ENCODE measurements at regions not wholly inside any gene's neighbourhood (a gene's known extent, or its start where the extent isn't known, plus 50 kb on each side); places are given as distances from the start of the nearest gene placed in this dataset.
"Not testable (repeated sequence)": the region's sequence is repeated elsewhere in the genome, so short reads cannot be mapped to it uniquely, and the experiment has no call there.

- no peak for TF ChIP-seq POLR2A (IDR thresholded peaks at IDR 0.05)
- no peak for TF ChIP-seq CTCF (IDR thresholded peaks at IDR 0.05)
- no peak overlapping the region for H3K27ac ChIP-seq
- H3K36me3 ChIP-seq (ENCODE audit: low read depth, missing control alignments): no peaks in the 10 kb centered on the region
- no peak overlapping the region for H3K4me3 ChIP-seq
- no peaks in the 10 kb centered on the region for H3K9me3 ChIP-seq
- WGBS, 2 donors: 60 to 74% methylated on average over 3 of the region's 3 CpGs
- intact Hi-C loops (cut with DNase I; ENCODE audit: low total_unique reads): no loop called here
- no peaks in the 10 kb centered on the region for H3K4me1 ChIP-seq
- H3K27me3 ChIP-seq: no peaks in the 10 kb centered on the region
- DNase-seq: no peak
Measured at GRCh38 chr3:144586382-144586781, 614.8 kb downstream of the DIPK2A start.

- Histone ChIP-seq H3K27ac (no peak overlapping the region), H3K9me3 (no peaks in the 10 kb centered on the region), H3K4me1 (no peaks in the 10 kb centered on the region), H3K4me3 (no peak overlapping the region), H3K27me3 (no peaks in the 10 kb centered on the region), H3K36me3 (ENCODE audit: low read depth, missing control alignments) (no peaks in the 10 kb centered on the region)
- TF ChIP-seq CTCF (IDR thresholded peaks at IDR 0.05): no peak
- TF ChIP-seq POLR2A (IDR thresholded peaks at IDR 0.05): no peak
- intact Hi-C loops (cut with DNase I; ENCODE audit: low total_unique reads): no loop called here
- 82 to 86% methylated on average over 2 of the region's 2 CpGs for WGBS, 2 donors
- DNase-seq: no peak
Measured at GRCh38 chr3:144590854-144591253, 619.2 kb downstream of the DIPK2A start.

- Histone ChIP-seq H3K4me3 (no peak overlapping the region), H3K4me1 (no peaks in the 10 kb centered on the region), H3K36me3 (ENCODE audit: low read depth, missing control alignments) (no peaks in the 10 kb centered on the region), H3K27me3 (no peaks in the 10 kb centered on the region), H3K27ac (no peak overlapping the region), H3K9me3 (no peaks in the 10 kb centered on the region)
- TF ChIP-seq POLR2A (IDR thresholded peaks at IDR 0.05) (no peak), CTCF (IDR thresholded peaks at IDR 0.05) (no peak)
- DNase-seq: no peak
- WGBS, 2 donors: 87 to 92% methylated on average over 4 of the region's 4 CpGs
- intact Hi-C loops (cut with DNase I; ENCODE audit: low total_unique reads): no loop called here
Measured at GRCh38 chr3:144593881-144594280, 622.3 kb downstream of the DIPK2A start.

- intact Hi-C loops (cut with DNase I; ENCODE audit: low total_unique reads); H3K27ac ChIP-seq; H3K36me3 ChIP-seq (ENCODE audit: low read depth, missing control alignments); H3K4me1 ChIP-seq; H3K27me3 ChIP-seq; H3K4me3 ChIP-seq; H3K9me3 ChIP-seq; DNase-seq: not testable (repeated sequence)
- WGBS, 2 donors: 96 to 98% methylated on average over 7 of the region's 7 CpGs
Measured at GRCh38 chr3:144620236-144620635, 648.6 kb downstream of the DIPK2A start.

DNA sequence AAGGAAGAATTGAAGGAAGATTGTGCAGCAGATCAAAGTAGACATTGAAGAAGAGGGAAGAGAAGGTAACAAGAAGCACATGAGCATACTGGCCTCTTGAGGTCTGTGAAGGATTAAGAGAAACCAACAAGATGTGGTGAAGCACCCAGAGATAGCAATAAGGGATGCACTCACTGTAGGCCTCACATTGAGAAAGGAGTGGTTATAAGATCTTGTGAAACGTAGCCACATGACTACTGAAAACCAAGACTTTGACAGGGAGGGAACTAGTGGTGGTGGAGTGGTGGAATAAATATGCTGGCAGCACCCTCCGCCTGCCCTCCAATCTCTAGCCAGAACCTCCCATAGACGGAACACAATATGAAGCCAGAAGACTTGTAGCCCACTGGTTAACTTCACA is 651.2 kb downstream of the DIPK2A start:
- Histone ChIP-seq H3K36me3 (ENCODE audit: low read depth, missing control alignments) (no peaks in the 10 kb centered on the region), H3K4me3 (no peak overlapping the region), H3K4me1 (no peaks in the 10 kb centered on the region), H3K27ac (no peak overlapping the region), H3K27me3 (no peaks in the 10 kb centered on the region), H3K9me3 (no peaks in the 10 kb centered on the region)
- DNase-seq: no peak
- no peak for TF ChIP-seq POLR2A (IDR thresholded peaks at IDR 0.05)
- no peak for TF ChIP-seq CTCF (IDR thresholded peaks at IDR 0.05)
- WGBS, 2 donors: 83 to 88% methylated on average over 3 of the region's 3 CpGs
- intact Hi-C loops (cut with DNase I; ENCODE audit: low total_unique reads): no loop called here
